ENCODE measurements at regions not wholly inside any gene's neighbourhood (a gene's known extent, or its start where the extent isn't known, plus 50 kb on each side); places are given as distances from the start of the nearest gene placed in this dataset.

- no peak for DNase-seq (ENCODE audit: low read depth)
- TF ChIP-seq, protein P1, sequence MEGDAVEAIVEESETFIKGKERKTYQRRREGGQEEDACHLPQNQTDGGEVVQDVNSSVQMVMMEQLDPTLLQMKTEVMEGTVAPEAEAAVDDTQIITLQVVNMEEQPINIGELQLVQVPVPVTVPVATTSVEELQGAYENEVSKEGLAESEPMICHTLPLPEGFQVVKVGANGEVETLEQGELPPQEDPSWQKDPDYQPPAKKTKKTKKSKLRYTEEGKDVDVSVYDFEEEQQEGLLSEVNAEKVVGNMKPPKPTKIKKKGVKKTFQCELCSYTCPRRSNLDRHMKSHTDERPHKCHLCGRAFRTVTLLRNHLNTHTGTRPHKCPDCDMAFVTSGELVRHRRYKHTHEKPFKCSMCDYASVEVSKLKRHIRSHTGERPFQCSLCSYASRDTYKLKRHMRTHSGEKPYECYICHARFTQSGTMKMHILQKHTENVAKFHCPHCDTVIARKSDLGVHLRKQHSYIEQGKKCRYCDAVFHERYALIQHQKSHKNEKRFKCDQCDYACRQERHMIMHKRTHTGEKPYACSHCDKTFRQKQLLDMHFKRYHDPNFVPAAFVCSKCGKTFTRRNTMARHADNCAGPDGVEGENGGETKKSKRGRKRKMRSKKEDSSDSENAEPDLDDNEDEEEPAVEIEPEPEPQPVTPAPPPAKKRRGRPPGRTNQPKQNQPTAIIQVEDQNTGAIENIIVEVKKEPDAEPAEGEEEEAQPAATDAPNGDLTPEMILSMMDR (IDR thresholded peaks at IDR 0.05; ENCODE audit: low read depth, low read length, missing control alignments), result no peak
- H3K4me3 ChIP-seq (ENCODE audit: low read depth, low read length), result no peak overlapping the region
Measured at GRCh38 chr3:117139681-117140080, 430.1 kb downstream of the TUSC7 start.

DNA sequence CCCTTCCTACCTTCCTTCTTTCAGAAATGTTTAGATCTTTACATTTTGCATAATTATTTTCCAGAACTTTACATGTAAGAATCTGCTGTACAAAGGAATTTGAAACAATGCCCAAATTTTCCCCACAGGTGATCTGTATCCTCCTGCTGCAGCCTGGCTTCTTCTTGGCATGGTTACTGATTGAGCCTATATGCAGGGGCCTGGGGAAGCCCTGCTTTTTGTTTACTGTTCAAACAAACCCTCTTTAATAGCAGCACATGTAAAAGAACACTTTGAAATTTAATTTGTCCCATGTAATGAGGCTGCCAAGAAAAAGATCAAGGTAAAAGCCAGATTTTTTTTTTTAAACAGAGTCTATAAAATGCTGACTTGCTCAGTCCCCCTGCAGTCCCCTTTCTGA, 432.2 kb downstream of the TUSC7 start:
- no peak for DNase-seq (ENCODE audit: low read depth)
- TF ChIP-seq, protein P1 (IDR thresholded peaks at IDR 0.05; ENCODE audit: low read depth, low read length, missing control alignments), result no peak

GRCh38 chr3:117144853-117145252, 435.3 kb downstream of the TUSC7 start:
- DNase-seq (ENCODE audit: low read depth), result no peak
- no peak overlapping the region for H3K4me3 ChIP-seq (ENCODE audit: low read depth, low read length)
- TF ChIP-seq, protein P1 (IDR thresholded peaks at IDR 0.05; ENCODE audit: low read depth, low read length, missing control alignments), result no peak

More for the DNA sequence above, 432.2 kb downstream of the TUSC7 start:
- no peak overlapping the region for H3K4me3 ChIP-seq (ENCODE audit: low read depth, low read length)

- DNase-seq (ENCODE audit: low read depth), result no peak
- H3K4me3 ChIP-seq (ENCODE audit: low read depth, low read length), result no peak overlapping the region
- TF ChIP-seq, protein P1 (IDR thresholded peaks at IDR 0.05; ENCODE audit: low read depth, low read length, missing control alignments), result no peak
Measured at GRCh38 chr3:117145677-117146076, 436.1 kb downstream of the TUSC7 start.

DNA sequence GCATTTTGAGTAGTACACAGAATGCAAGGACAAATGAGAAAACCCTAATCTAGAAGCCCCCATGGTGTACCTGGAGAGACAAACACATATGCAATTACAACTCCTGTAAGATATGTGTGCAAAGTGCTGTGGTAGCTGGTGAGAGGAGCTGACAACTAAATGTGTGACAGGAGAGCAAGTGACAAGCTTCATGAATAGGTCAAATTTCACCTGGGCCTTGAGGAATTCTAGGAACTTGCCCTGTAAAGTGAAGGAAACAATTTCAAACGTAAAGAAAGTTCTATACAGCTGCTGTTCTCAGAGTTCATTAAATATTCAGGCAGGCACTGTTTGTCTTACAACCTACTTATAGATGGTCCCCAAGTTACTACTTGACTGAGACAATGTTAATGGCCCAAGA, 437.0 kb downstream of the TUSC7 start:
- H3K4me3 ChIP-seq (ENCODE audit: low read depth, low read length), result no peak overlapping the region
- DNase-seq (ENCODE audit: low read depth), result no peak
- TF ChIP-seq, protein P1 (IDR thresholded peaks at IDR 0.05; ENCODE audit: low read depth, low read length, missing control alignments), result no peak

DNA sequence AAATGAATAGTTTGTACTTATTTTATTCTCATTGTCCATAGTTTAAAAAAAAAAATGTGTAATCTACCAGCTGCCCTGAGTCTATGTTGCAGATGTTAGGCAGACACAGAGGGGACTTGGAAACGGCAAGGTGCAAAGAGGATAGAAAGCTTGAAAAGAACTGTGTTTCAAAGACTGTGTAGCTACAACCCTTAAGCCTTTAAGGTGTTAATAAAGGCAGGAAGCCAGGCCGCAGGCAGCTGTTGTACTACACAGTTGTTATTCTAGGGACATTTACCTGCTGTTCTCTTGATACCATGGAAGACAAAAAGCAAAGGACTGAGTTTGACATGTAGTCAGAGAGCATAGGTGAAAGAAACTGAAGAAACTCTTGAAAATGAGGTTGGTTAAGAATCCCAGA, 440.0 kb downstream of the TUSC7 start:
- no peak overlapping the region for H3K4me3 ChIP-seq (ENCODE audit: low read depth, low read length)
- DNase-seq (ENCODE audit: low read depth), result no peak
- TF ChIP-seq, protein P1 (IDR thresholded peaks at IDR 0.05; ENCODE audit: low read depth, low read length, missing control alignments), result no peak

DNA sequence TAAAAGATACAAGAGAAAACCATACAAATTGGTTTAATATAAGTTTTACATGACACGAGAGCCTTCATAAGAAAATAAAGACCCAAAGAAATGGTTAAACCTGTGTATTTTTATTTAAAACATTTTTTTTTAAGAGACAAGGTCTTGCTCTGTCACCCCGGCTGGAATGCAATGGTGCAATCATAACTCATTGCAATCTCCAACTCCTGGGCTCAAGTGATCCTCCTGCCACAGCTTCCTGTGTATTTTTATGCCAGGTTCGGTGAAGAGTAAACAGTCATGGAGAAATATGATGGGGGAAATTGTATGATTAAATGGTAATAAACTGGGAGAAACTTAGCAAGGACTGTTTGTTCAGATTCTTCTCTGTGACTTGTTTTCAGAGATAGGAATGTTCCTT, 441.0 kb downstream of the TUSC7 start:
- no peak for DNase-seq (ENCODE audit: low read depth)
- H3K4me3 ChIP-seq (ENCODE audit: low read depth, low read length), result no peak overlapping the region
- TF ChIP-seq, protein P1 (IDR thresholded peaks at IDR 0.05; ENCODE audit: low read depth, low read length, missing control alignments), result no peak

Data from GM12864 (cell line).